GM19328 (cell line): ENCODE measurements at regions not wholly inside any gene's neighbourhood (a gene's known extent, or its start where the extent isn't known, plus 50 kb on each side); places are given as distances from the start of the nearest gene placed in this dataset.

Experiments used
- ATAC-seq: cut with Tn5 transposase; IDR thresholded peaks from one replicate; pipeline ENCODE4 v1.9.1; 2021; ENCODE audit warnings: mild to moderate bottlenecking, moderate library complexity; ENCODE audit not compliant: unreplicated experiment

- ATAC-seq, result no peak
These were observed 396.5 kb downstream of the ANXA1 start for GRCh38 chr9:73548201-73548600.

GRCh38 chr9:73549991-73550390 lies 398.3 kb downstream of the ANXA1 start:
- no peak for ATAC-seq

- ATAC-seq, result no peak
These were observed 401.6 kb downstream of the ANXA1 start for GRCh38 chr9:73553295-73553694.

GRCh38 chr9:73558471-73558870 lies 406.8 kb downstream of the ANXA1 start:
- ATAC-seq, result no peak

GRCh38 chr9:73565026-73565425 lies 413.4 kb downstream of the ANXA1 start:
- ATAC-seq, result no peak

GRCh38 chr9:73565833-73566465 lies 414.3 kb downstream of the ANXA1 start:
- no peak for ATAC-seq

- ATAC-seq, result no peak
These were observed 415.0 kb downstream of the ANXA1 start for GRCh38 chr9:73566627-73567026.

- no peak for ATAC-seq
These were observed 421.6 kb downstream of the ANXA1 start for GRCh38 chr9:73573235-73573634.

GRCh38 chr9:73575101-73576060 lies 423.7 kb downstream of the ANXA1 start:
- no peak for ATAC-seq

GRCh38 chr9:73577848-73578247 lies 426.2 kb downstream of the ANXA1 start:
- ATAC-seq, result no peak

GRCh38 chr9:73579823-73580222 lies 428.2 kb downstream of the ANXA1 start:
- no peak for ATAC-seq

GRCh38 chr9:73583576-73583975 lies 431.9 kb downstream of the ANXA1 start:
- no peak for ATAC-seq

- no peak for ATAC-seq
These were observed 443.4 kb downstream of the ANXA1 start for GRCh38 chr9:73595036-73595545.

GRCh38 chr9:73596321-73596720 lies 444.7 kb downstream of the ANXA1 start:
- ATAC-seq, result no peak

GRCh38 chr9:73597039-73597438 lies 445.4 kb downstream of the ANXA1 start:
- ATAC-seq, result no peak

GRCh38 chr9:73597771-73598170 lies 446.1 kb downstream of the ANXA1 start:
- no peak for ATAC-seq

GRCh38 chr9:73609381-73609780 lies 457.7 kb downstream of the ANXA1 start:
- no peak for ATAC-seq

- no peak for ATAC-seq
These were observed 459.4 kb downstream of the ANXA1 start for GRCh38 chr9:73611032-73611431.

GRCh38 chr9:73613092-73613701 lies 461.5 kb downstream of the ANXA1 start:
- no peak for ATAC-seq

- no peak for ATAC-seq
These were observed 463.9 kb downstream of the ANXA1 start for GRCh38 chr9:73615557-73615956.

GRCh38 chr9:73617586-73617985 lies 465.9 kb downstream of the ANXA1 start:
- ATAC-seq, result no peak

GRCh38 chr9:73640971-73641370 lies 489.3 kb downstream of the ANXA1 start:
- ATAC-seq, result peak; percentile 65
